IPS-18a (cell line): ENCODE measurements at regions not wholly inside any gene's neighbourhood (a gene's known extent, or its start where the extent isn't known, plus 50 kb on each side); places are given as distances from the start of the nearest gene placed in this dataset.

Experiments used
- H3K27ac ChIP-seq: one replicate; pipeline ENCODE4 v1.5.1; 2013; ENCODE audit warnings: low read length
- H3K27me3 ChIP-seq: one replicate; pipeline ENCODE4 v1.6.1; 2013; ENCODE audit warnings: mild to moderate bottlenecking, low read length; ENCODE audit not compliant: control insufficient read depth, insufficient read depth
- H3K36me3 ChIP-seq: one replicate; pipeline ENCODE4 v1.6.1; 2013; ENCODE audit warnings: low read depth, low read length; ENCODE audit not compliant: control insufficient read depth
- H3K4me1 ChIP-seq: one replicate; pipeline ENCODE4 v1.6.1; 2013; ENCODE audit warnings: low read depth, low read length; ENCODE audit not compliant: control insufficient read depth
- H3K4me3 ChIP-seq: one replicate; pipeline ENCODE4 v1.5.1; 2013; ENCODE audit warnings: low read length
- H3K9ac ChIP-seq: one replicate; pipeline ENCODE4 v1.6.1; 2013; ENCODE audit warnings: mild to moderate bottlenecking, low read length, moderate library complexity
- H3K9me3 ChIP-seq: one replicate; pipeline ENCODE4 v1.6.1; 2013; ENCODE audit warnings: low read depth, low read length; ENCODE audit not compliant: control insufficient read depth

DNA sequence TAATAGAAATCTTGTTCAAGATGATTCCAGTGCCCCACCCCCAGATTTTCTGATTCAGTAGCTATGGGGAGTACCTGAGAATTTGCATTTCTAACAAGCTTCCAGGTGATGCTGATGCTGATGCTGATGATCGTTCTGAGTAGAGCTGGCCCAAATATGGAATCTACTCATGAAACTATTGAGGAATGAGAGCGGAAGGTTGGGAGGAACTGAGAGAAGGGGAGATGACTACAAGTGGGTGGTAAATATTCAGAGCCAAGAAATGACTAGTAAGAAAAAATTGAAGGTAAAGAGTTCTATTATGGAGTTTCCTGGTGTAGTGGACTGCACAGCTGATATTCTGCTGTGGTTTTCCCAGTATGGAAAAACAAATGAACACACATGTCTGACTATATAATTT is 235.4 kb upstream of the FN1 start:
- no peaks in the 10 kb centered on the region for H3K36me3 ChIP-seq
- H3K4me1 ChIP-seq, result no peaks in the 10 kb centered on the region
- no peak overlapping the region for H3K4me3 ChIP-seq
- no peaks in the 10 kb centered on the region for H3K9me3 ChIP-seq
- no peak overlapping the region for H3K9ac ChIP-seq
- H3K27me3 ChIP-seq, result no peaks in the 10 kb centered on the region
- H3K27ac ChIP-seq, result no peak overlapping the region

DNA sequence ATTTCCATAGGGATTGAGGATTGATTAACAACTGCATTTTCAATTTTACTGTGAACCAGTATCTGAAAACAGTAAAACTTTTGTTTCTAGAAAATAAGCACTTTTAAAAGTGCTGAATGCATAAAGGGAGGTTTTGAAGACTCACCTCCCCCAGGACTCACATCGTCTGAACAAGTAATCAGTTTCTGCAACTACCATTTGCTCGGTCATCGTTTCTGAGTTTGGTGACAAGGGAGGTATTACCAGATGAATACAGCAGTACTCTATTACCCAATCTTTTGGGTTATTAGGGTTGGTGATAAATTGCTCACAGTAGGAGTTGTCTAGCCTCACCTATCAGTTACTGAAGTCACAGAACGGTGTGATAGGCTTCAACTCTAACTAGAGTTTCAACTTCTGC is 234.5 kb upstream of the FN1 start:
- H3K9me3 ChIP-seq, result no peaks in the 10 kb centered on the region
- no peaks in the 10 kb centered on the region for H3K36me3 ChIP-seq
- H3K4me3 ChIP-seq, result no peak overlapping the region
- no peaks in the 10 kb centered on the region for H3K27me3 ChIP-seq
- H3K27ac ChIP-seq, result no peak overlapping the region
- H3K4me1 ChIP-seq, result no peaks in the 10 kb centered on the region
- no peak overlapping the region for H3K9ac ChIP-seq

DNA sequence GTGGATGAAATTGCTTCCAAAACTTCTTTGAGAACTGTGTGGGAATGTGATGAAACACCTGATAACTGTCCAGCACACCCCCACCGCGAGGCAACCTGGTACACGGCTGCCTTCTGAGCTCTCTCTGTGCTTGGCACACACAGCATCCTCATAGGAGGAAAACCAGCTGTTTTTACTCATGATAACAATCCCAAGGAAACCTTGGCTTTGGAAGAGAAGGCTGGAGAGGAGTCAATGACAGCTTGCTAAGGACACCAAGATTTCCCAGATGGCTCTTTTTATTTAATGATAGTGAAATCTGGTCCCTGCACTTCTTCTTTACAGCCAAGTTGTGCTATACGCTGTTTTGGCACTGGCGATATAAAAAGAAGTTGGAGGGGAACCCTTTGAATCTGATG is 232.5 kb upstream of the FN1 start:
- Histone ChIP-seq H3K9ac (no peak overlapping the region), H3K4me1 (no peaks in the 10 kb centered on the region), H3K27ac (no peak overlapping the region), H3K4me3 (no peak overlapping the region), H3K36me3 (no peaks in the 10 kb centered on the region), H3K9me3 (no peaks in the 10 kb centered on the region), H3K27me3 (no peaks in the 10 kb centered on the region)

GRCh38 chr2:215667585-215668377 is 231.9 kb upstream of the FN1 start:
- Histone ChIP-seq H3K27ac (no peak overlapping the region), H3K36me3 (no peaks in the 10 kb centered on the region), H3K9ac (no peak overlapping the region), H3K4me3 (no peak overlapping the region), H3K4me1 (no peaks in the 10 kb centered on the region), H3K27me3 (no peaks in the 10 kb centered on the region), H3K9me3 (no peaks in the 10 kb centered on the region)

DNA sequence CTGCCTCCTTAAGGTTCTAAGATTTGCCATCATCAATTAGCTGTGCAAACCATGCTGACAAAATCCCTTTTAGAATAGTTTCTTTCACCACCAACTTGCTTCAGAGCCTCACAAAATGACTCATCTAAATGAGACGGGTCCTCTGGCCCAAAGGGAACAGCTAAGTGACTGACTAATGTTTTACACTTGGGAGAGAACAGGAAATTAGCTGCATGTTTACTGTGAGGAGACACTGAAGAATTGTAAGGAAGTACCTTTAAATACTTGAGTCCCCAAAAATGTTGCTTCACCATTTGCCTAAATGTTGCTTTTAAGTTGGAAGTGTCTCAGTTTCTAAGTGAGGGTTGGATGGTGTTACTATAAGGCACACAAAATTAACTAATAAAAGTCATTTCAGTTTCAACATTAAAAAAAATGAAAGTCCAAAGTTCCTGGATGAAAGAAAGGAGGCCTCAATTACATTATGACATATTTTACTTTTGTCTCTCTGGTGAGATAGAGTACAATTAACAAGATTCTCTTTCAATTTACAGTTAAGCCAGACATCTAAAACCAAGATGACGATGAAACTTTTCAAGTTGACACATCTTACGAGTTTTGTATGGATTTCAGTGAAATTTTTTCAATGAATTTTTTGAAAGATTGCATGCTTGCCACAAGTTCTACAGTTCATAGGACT is 229.1 kb upstream of the FN1 start:
- Histone ChIP-seq H3K27me3 (no peaks in the 10 kb centered on the region), H3K9me3 (no peaks in the 10 kb centered on the region), H3K4me3 (no peak overlapping the region), H3K36me3 (no peaks in the 10 kb centered on the region), H3K9ac (no peak overlapping the region), H3K4me1 (no peaks in the 10 kb centered on the region), H3K27ac (no peak overlapping the region)

DNA sequence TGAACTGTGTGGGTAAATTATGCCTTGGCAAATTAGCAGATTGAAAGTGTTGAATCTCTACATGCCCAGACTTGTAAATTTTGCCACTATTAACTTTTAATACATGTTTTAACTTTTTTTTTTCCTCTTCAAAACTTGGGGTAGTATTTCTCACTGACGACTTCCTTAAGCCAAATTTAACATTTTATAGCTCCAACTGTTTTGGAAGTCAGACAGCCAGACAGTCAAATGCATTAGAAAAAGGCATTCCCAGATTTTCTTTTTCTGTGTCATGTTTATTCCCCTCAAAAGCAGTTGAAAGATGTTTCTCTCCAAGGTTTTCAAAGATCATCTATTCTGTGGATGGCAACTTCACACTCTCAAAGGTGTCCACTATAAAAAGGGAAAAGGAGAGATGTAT is 226.8 kb upstream of the FN1 start:
- Histone ChIP-seq H3K27me3 (no peaks in the 10 kb centered on the region), H3K9ac (no peak overlapping the region), H3K36me3 (no peaks in the 10 kb centered on the region), H3K4me3 (no peak overlapping the region), H3K4me1 (no peaks in the 10 kb centered on the region), H3K9me3 (no peaks in the 10 kb centered on the region), H3K27ac (no peak overlapping the region)

DNA sequence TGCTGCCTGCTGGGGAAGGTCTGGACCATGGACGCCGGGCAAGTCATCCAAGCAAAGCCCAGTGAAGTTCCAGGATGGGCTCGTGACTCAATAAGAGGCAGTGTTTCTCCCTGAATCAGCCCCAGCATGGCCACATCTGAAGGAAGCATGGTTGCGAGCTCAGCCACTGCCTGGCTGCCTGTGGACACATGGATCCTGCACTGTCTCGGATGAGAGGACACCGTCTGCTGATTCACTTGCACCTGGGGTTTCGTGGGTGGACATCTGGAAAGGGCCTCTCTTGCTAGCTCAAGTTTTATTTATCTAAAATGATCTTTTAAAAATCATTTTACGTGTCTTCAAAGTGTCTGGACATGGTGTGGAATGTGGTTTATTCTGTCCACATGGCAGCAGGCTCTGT is 224.8 kb upstream of the FN1 start:
- H3K27me3 ChIP-seq, result no peaks in the 10 kb centered on the region
- H3K9ac ChIP-seq, result no peak overlapping the region
- no peak overlapping the region for H3K27ac ChIP-seq
- no peak overlapping the region for H3K4me3 ChIP-seq
- no peaks in the 10 kb centered on the region for H3K4me1 ChIP-seq
- H3K9me3 ChIP-seq, result no peaks in the 10 kb centered on the region
- no peaks in the 10 kb centered on the region for H3K36me3 ChIP-seq

- H3K4me3 ChIP-seq, result no peak overlapping the region
These were observed 223.8 kb upstream of the FN1 start for GRCh38 chr2:215659650-215660049.

DNA sequence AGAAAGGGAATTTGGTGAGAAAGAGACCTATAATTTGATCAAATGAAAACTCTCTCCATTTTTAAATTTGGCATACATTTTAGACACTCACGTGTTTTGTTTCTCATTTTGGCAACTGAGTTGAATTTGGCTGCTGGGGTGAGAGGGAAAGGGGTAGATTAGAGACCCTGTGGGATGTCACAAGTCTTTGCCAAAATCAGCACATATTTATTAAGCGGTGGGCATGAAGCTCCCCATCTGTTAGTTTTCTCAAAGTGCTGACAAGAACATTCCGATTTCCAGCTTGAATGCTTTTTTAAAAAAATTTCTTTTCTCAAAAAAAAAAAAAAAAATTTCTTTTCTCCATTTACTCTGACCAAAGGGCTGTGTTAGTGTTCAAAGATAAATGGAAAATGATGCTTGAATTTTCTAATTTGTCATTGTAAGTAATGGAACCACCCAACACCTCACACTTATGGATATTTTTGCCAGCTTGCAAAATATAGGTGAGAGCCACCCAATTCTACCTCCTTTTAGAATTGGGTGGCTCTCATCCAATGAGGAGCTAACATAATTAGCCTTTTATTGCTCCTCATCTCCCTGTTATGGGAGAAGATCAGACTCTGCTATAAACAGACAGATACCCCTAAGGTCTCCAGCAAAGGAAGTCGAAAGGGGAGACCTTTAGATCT is 222.9 kb upstream of the FN1 start:
- Histone ChIP-seq H3K27ac (no peak overlapping the region), H3K27me3 (no peaks in the 10 kb centered on the region), H3K4me1 (no peaks in the 10 kb centered on the region), H3K4me3 (no peak overlapping the region), H3K9me3 (no peaks in the 10 kb centered on the region), H3K36me3 (no peaks in the 10 kb centered on the region), H3K9ac (no peak overlapping the region)

More at GRCh38 chr2:215659650-215660049, 223.8 kb upstream of the FN1 start:
- Histone ChIP-seq H3K27me3 (no peaks in the 10 kb centered on the region), H3K36me3 (no peaks in the 10 kb centered on the region), H3K4me1 (no peaks in the 10 kb centered on the region), H3K27ac (no peak overlapping the region), H3K9ac (no peak overlapping the region), H3K9me3 (no peaks in the 10 kb centered on the region)

DNA sequence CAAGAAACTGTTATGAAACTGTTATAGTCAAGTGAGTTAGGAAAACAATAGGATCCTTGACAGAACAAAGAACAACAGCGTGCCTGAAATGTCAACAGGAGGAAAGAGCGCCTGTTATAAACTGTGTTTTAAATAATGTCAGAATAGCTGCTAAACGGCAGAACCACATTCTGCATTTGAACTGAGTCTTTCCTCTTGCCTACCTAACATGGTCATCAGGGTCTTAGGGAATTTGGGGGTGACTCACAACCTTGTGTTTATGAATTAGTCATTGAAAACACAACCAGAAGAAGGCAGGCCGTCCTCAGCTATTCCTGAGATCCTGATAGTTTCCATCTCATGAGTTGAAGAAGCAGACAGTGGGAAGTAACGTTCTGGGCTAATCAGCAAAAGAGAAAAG is 222.0 kb upstream of the FN1 start:
- no peak overlapping the region for H3K4me3 ChIP-seq
- H3K9ac ChIP-seq, result no peak overlapping the region
- H3K9me3 ChIP-seq, result no peaks in the 10 kb centered on the region
- H3K27ac ChIP-seq, result no peak overlapping the region
- H3K27me3 ChIP-seq, result no peaks in the 10 kb centered on the region
- H3K36me3 ChIP-seq, result no peaks in the 10 kb centered on the region
- no peaks in the 10 kb centered on the region for H3K4me1 ChIP-seq

GRCh38 chr2:215654148-215654819 is 218.4 kb upstream of the FN1 start:
- H3K27me3 ChIP-seq, result no peaks in the 10 kb centered on the region
- no peak overlapping the region for H3K9ac ChIP-seq
- H3K36me3 ChIP-seq, result no peaks in the 10 kb centered on the region
- H3K4me3 ChIP-seq, result no peak overlapping the region
- no peak overlapping the region for H3K27ac ChIP-seq
- H3K9me3 ChIP-seq, result no peaks in the 10 kb centered on the region
- no peaks in the 10 kb centered on the region for H3K4me1 ChIP-seq
